ENCODE measurements at regions not wholly inside any gene's neighbourhood (a gene's known extent, or its start where the extent isn't known, plus 50 kb on each side); places are given as distances from the start of the nearest gene placed in this dataset.

GRCh38 chr15:66864086-66864830 lies 162.2 kb downstream of the SMAD6 start:
- DNase-seq (ENCODE audit: low read depth in 2 of 2) = no peak
- TF ChIP-seq CTCF (IDR thresholded peaks at IDR 0.05; ENCODE audit: low read depth, low read length) = no peak
- H3K4me3 ChIP-seq (replicated peaks in 1 of 2; ENCODE audit: low read depth in 2 of 2, low read length in 2 of 2) = no peak overlapping the region

GRCh38 chr15:66864871-66865281 lies 162.8 kb downstream of the SMAD6 start:
- no peak for DNase-seq (ENCODE audit: low read depth in 2 of 2)
- TF ChIP-seq CTCF (IDR thresholded peaks at IDR 0.05; ENCODE audit: low read depth, low read length) = no peak
- no peak overlapping the region for H3K4me3 ChIP-seq (replicated peaks in 1 of 2; ENCODE audit: low read depth in 2 of 2, low read length in 2 of 2)

GRCh38 chr15:66865622-66866611 lies 163.9 kb downstream of the SMAD6 start:
- DNase-seq (ENCODE audit: low read depth in 2 of 2) = no peak
- no peak overlapping the region for H3K4me3 ChIP-seq (replicated peaks in 1 of 2; ENCODE audit: low read depth in 2 of 2, low read length in 2 of 2)
- TF ChIP-seq CTCF (IDR thresholded peaks at IDR 0.05; ENCODE audit: low read depth, low read length) = no peak

DNA sequence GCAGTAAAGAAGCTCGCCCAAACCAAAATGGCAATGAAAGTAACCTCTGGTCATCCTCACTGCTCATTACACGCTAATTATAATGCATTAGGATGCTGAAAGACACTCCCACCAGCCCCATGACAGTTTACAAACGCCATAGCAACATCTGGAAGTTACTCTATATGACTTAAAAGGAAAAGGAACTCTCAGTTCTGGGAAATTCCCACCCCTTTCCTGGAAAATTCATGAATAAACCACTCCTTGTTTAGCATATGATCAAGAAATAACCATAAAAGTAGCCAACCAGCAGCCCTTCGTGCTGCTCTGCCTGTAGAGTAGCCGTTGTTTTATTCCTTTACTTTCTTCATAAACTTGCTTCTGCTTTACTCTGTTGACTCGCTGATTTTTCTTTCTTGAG lies 164.6 kb downstream of the SMAD6 start:
- no peak for TF ChIP-seq CTCF (IDR thresholded peaks at IDR 0.05; ENCODE audit: low read depth, low read length)
- no peak overlapping the region for H3K4me3 ChIP-seq (replicated peaks in 1 of 2; ENCODE audit: low read depth in 2 of 2, low read length in 2 of 2)
- no peak for DNase-seq (ENCODE audit: low read depth in 2 of 2)

DNA sequence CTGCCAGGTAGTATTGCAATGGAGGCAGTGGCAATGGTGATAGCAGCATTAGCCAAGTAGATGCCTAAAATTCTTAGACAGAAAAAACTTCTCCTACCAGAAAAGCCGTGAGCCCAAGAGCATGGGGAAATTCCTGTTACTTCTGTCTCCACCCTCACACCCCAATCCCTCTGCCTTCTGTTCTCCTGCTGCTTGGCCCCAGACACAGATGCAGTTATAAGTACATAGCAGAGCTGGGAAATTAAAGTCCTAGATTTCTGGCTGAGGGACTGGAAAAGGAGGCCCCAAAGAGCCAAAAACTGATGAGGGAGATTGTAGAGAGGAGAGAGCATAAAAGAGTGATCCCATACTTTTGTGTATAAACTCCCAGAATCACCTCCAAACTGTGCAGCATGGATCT lies 166.9 kb downstream of the SMAD6 start:
- no peak overlapping the region for H3K4me3 ChIP-seq (replicated peaks in 1 of 2; ENCODE audit: low read depth in 2 of 2, low read length in 2 of 2)
- no peak for DNase-seq (ENCODE audit: low read depth in 2 of 2)
- TF ChIP-seq CTCF (IDR thresholded peaks at IDR 0.05; ENCODE audit: low read depth, low read length) = no peak

DNA sequence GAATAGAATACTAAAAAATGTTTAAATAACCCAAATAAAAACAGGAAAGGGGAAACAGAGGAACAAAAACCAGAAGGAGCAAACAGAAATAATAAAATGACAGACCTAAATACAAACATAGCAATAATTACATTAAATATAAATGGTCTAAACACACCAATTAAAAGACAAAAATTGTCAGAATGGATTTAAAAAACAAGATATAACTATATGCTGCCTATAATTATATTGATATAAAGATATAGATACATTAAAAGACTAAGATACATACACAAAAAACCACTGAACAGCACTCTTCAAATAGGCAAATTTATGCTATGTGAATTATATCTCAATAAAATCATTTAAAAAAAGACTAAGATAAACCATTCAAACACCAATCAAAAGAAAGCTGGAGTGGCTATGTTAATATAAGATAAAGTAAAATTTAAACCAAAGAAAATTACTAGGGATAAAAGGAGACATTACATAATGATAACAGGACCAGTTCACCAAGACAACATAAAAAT lies 168.9 kb downstream of the SMAD6 start:
- no peak for DNase-seq (ENCODE audit: low read depth in 2 of 2)
- TF ChIP-seq CTCF (IDR thresholded peaks at IDR 0.05; ENCODE audit: low read depth, low read length) = no peak
- no peak overlapping the region for H3K4me3 ChIP-seq (replicated peaks in 1 of 2; ENCODE audit: low read depth in 2 of 2, low read length in 2 of 2)

Data from cardiac fibroblast (primary cell).